A549 (cell line): ENCODE measurements at regions not wholly inside any gene's neighbourhood (a gene's known extent, or its start where the extent isn't known, plus 50 kb on each side); places are given as distances from the start of the nearest gene placed in this dataset.

ENCODE experiments used
- ATAC-seq, 2 experiments: fragments of 200-7000 bp in 1 of 2; fragments of >200 bp in 1 of 2; cut with Nextera tagmentation in 1 of 2; cut with Tn5 transposase in 1 of 2; 3 replicates each; pipeline versions ENCODE4 v1.8.0 to v1.9.1; 2018 to 2020; ENCODE audit warnings: mild to moderate bottlenecking in 1 of 2, moderate library complexity in 1 of 2
- CTCF ChIA-PET: fragments of 300-600 bp; sonication (Branson Sonifier 250); formaldehyde crosslinking; extraction: SDS; loops from one replicate; lab custom pipeline; 2021; ENCODE audit warnings: antibody characterized with exemption, inconsistent platforms; lab: Yijun Ruan, JAX
- POLR2A ChIA-PET: fragments of 350-600 bp; formaldehyde crosslinking; extraction: SDS; loops from one replicate; lab custom pipeline; 2021; ENCODE audit warnings: antibody characterized with exemption, inconsistent platforms; lab: Yijun Ruan, JAX
- DNase-seq, 2 experiments: peaks; one replicate each; pipeline versions ENCODE4 v3.0.0 to v3.0.0-alpha.2; 2011 to 2016; ENCODE audit warnings: low read depth in 1 of 2, low spot score in 1 of 2
- FAIRE-seq: peaks from 2 replicates; lab custom pipeline; 2011; peaks lifted over from hg19 to GRCh38; lab: Jason Lieb, UNC
- H3K27ac ChIP-seq, 2 experiments: fragments of >200 bp; sonication (Bioruptor Twin); formaldehyde crosslinking; 3 replicates each; pipeline ENCODE4 v1.5.1; 2016 to 2017
- H3K4me1 ChIP-seq: fragments of >200 bp; sonication (Bioruptor Twin); formaldehyde crosslinking; 3 replicates; pipeline ENCODE4 v1.6.1; 2016
- H3K4me2 ChIP-seq: fragments of >200 bp; sonication (Bioruptor Twin); formaldehyde crosslinking; 3 replicates; pipeline ENCODE4 v1.6.1; 2016
- H3K4me3 ChIP-seq: fragments of >200 bp; sonication (Bioruptor Twin); formaldehyde crosslinking; 3 replicates; pipeline ENCODE4 v1.5.1; 2016
- H3K9me3 ChIP-seq: fragments of >200 bp; sonication (Bioruptor Twin); formaldehyde crosslinking; 3 replicates; pipeline ENCODE4 v1.6.1; 2016
- BHLHE40 ChIP-seq: IDR thresholded peaks from 2 replicates; pipeline ENCODE4 v1.6.1; 2012; ENCODE audit warnings: low read depth, low read length, inconsistent platforms
- CBX2 ChIP-seq: fragments of 200-600 bp; sonication (generic); IDR thresholded peaks from 2 replicates; pipeline ENCODE4 v1.6.1; 2016; ENCODE audit warnings: low read depth, mild to moderate bottlenecking, borderline replicate concordance
- CBX8 ChIP-seq: fragments of 200-600 bp; sonication (generic); IDR thresholded peaks from 2 replicates; pipeline ENCODE4 v1.6.1; 2016
- EHF ChIP-seq: fragments of 250-450 bp; sonication (Bioruptor Pico); IDR thresholded peaks from 2 replicates; pipeline ENCODE4 v1.5.0; 2020; ENCODE audit warnings: mild to moderate bottlenecking
- EHMT2 ChIP-seq: fragments of 200-600 bp; sonication (generic); IDR thresholded peaks from 2 replicates; pipeline ENCODE4 v1.6.1; 2016; ENCODE audit warnings: antibody characterized with exemption, low read depth, mild to moderate bottlenecking, moderate library complexity
- ESRRA ChIP-seq: fragments of 150-350 bp; IDR thresholded peaks from 2 replicates; pipeline ENCODE4 v1.6.1; 2014; ENCODE audit warnings: mild to moderate bottlenecking, low read length, borderline replicate concordance
- FOSL2 ChIP-seq, 2 experiments: fragments of 450-650 bp in 1 of 2; fragments of >200 bp in 1 of 2; sonication (Bioruptor Twin) in 1 of 2; formaldehyde crosslinking; IDR thresholded peaks; 2 replicates each; pipeline versions ENCODE4 v1.5.0 to v1.6.1; 2016 to 2020; ENCODE audit warnings: mild to moderate bottlenecking in 1 of 2, moderate library complexity in 1 of 2
- GATA3 ChIP-seq: IDR thresholded peaks from 2 replicates; pipeline ENCODE4 v1.6.1; 2012; ENCODE audit warnings: borderline replicate concordance
- HDAC2 ChIP-seq: fragments of 200-600 bp; sonication (generic); IDR thresholded peaks from 2 replicates; pipeline ENCODE4 v1.6.1; 2016
- HOXA7 ChIP-seq: fragments of 250-450 bp; sonication (Bioruptor Pico); IDR thresholded peaks from 2 replicates; pipeline ENCODE4 v1.5.0; 2020; ENCODE audit warnings: mild to moderate bottlenecking, moderate library complexity
- HOXB13 ChIP-seq: fragments of 250-450 bp; sonication (Bioruptor Pico); IDR thresholded peaks from 2 replicates; pipeline ENCODE4 v1.5.0; 2020; ENCODE audit warnings: low read depth, mild to moderate bottlenecking, moderate library complexity
- JUN ChIP-seq, 2 experiments: fragments of >200 bp; sonication (Bioruptor Twin); formaldehyde crosslinking; IDR thresholded peaks; 2 replicates in 1 of 2; 3 replicates in 1 of 2; pipeline ENCODE4 v1.6.1; 2016 to 2017
- JUNB ChIP-seq: fragments of >200 bp; sonication (Bioruptor Twin); formaldehyde crosslinking; IDR thresholded peaks from 2 replicates; pipeline ENCODE4 v1.6.1; 2016
- MAX ChIP-seq: IDR thresholded peaks from 2 replicates; pipeline ENCODE4 v1.6.1; 2012
- NFE2L2 ChIP-seq: fragments of 150-350 bp; conservative IDR thresholded peaks from 2 replicates; pipeline ENCODE4 v1.6.1; 2014; ENCODE audit warnings: low read length
- NPAS2 ChIP-seq: fragments of 250-450 bp; sonication (Bioruptor Pico); IDR thresholded peaks from 2 replicates; pipeline ENCODE4 v1.8.0; 2022; ENCODE audit warnings: mild to moderate bottlenecking, moderate library complexity, borderline replicate concordance
- PHF8 ChIP-seq: fragments of 200-600 bp; sonication (generic); IDR thresholded peaks from 2 replicates; pipeline ENCODE4 v1.6.1; 2016; ENCODE audit warnings: low read depth, mild to moderate bottlenecking, antibody characterized with exemption, moderate library complexity, borderline replicate concordance
- POLR2AphosphoS2 ChIP-seq: conservative IDR thresholded peaks from 2 replicates; pipeline ENCODE4 v1.6.1; 2012; ENCODE audit warnings: low read length, improper control_type of control experiment, inconsistent platforms
- RAD21 ChIP-seq, 2 experiments: fragments of >200 bp in 1 of 2; sonication (Bioruptor Twin) in 1 of 2; formaldehyde crosslinking in 1 of 2; IDR thresholded peaks in 1 of 2; conservative IDR thresholded peaks in 1 of 2; 2 replicates in 1 of 2; 3 replicates in 1 of 2; pipeline ENCODE4 v1.6.1; 2012 to 2018; ENCODE audit warnings: inconsistent platforms in 1 of 2
- RCOR1 ChIP-seq: fragments of 150-350 bp; IDR thresholded peaks from 2 replicates; pipeline ENCODE4 v1.6.1; 2014; ENCODE audit warnings: antibody characterized with exemption, low read length, low read depth
- RFX5 ChIP-seq: fragments of 450-650 bp; IDR thresholded peaks from 2 replicates; pipeline ENCODE4 v1.7.1; 2014; ENCODE audit warnings: antibody characterized with exemption, mild to moderate bottlenecking, moderate library complexity
- TFCP2L1 ChIP-seq: fragments of 250-450 bp; sonication (Bioruptor Pico); IDR thresholded peaks from 2 replicates; pipeline ENCODE4 v1.5.0; 2021; ENCODE audit warnings: mild to moderate bottlenecking
- WGBS: methylation state at CpG from one replicate; pipeline ENCODE4 v1.1.6; 2017; ENCODE audit errors: missing lambda C conversion rate; 5-methylcytosine and 5-hydroxymethylcytosine counted together
- TF ChIP-seq, protein P1 (sequence below): fragments of 450-650 bp; IDR thresholded peaks from 2 replicates; pipeline ENCODE4 v1.6.1; 2014; ENCODE audit warnings: antibody characterized with exemption
- TF ChIP-seq, protein P2 (sequence below): fragments of 250-450 bp; sonication (Bioruptor Pico); IDR thresholded peaks from 2 replicates; pipeline ENCODE4 v1.5.0; 2020; ENCODE audit warnings: low read depth, mild to moderate bottlenecking, moderate library complexity
- TF ChIP-seq, protein P3 (sequence below): fragments of 150-350 bp; IDR thresholded peaks from 2 replicates; pipeline ENCODE4 v1.6.1; 2014; ENCODE audit warnings: low read depth, mild to moderate bottlenecking, low read length
- TF ChIP-seq, protein P4 (sequence below): IDR thresholded peaks from 2 replicates; pipeline ENCODE4 v1.6.1; 2012
- TF ChIP-seq, protein P5 (sequence below): fragments of >200 bp; sonication (Bioruptor Twin); formaldehyde crosslinking; IDR thresholded peaks from 3 replicates; pipeline ENCODE4 v1.5.1; 2016

- 68% methylated on average over 3 of the region's 3 CpGs for WGBS
- CTCF ChIA-PET: no interaction called here
- DNase-seq (no peak), ATAC-seq (no peak), FAIRE-seq (no peak)
- H3K27ac ChIP-seq: no peak overlapping the region
- no peak overlapping the region for H3K4me3 ChIP-seq
- no peaks in the 10 kb centered on the region for H3K4me1 ChIP-seq
- no peak for TF ChIP-seq EHMT2
- TF ChIP-seq EHF: no peak
- TF ChIP-seq, protein P1, sequence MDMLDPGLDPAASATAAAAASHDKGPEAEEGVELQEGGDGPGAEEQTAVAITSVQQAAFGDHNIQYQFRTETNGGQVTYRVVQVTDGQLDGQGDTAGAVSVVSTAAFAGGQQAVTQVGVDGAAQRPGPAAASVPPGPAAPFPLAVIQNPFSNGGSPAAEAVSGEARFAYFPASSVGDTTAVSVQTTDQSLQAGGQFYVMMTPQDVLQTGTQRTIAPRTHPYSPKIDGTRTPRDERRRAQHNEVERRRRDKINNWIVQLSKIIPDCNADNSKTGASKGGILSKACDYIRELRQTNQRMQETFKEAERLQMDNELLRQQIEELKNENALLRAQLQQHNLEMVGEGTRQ: no peak
- TF ChIP-seq JUN (IDR thresholded peaks at IDR 0.05): no peak
- TF ChIP-seq TFCP2L1 (CRISPR knock-in tag): no peak
- no peak for TF ChIP-seq HOXB13
- TF ChIP-seq, protein P2, sequence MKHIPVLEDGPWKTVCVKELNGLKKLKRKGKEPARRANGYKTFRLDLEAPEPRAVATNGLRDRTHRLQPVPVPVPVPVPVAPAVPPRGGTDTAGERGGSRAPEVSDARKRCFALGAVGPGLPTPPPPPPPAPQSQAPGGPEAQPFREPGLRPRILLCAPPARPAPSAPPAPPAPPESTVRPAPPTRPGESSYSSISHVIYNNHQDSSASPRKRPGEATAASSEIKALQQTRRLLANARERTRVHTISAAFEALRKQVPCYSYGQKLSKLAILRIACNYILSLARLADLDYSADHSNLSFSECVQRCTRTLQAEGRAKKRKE (CRISPR knock-in tag): no peak
- TF ChIP-seq, protein P3, sequence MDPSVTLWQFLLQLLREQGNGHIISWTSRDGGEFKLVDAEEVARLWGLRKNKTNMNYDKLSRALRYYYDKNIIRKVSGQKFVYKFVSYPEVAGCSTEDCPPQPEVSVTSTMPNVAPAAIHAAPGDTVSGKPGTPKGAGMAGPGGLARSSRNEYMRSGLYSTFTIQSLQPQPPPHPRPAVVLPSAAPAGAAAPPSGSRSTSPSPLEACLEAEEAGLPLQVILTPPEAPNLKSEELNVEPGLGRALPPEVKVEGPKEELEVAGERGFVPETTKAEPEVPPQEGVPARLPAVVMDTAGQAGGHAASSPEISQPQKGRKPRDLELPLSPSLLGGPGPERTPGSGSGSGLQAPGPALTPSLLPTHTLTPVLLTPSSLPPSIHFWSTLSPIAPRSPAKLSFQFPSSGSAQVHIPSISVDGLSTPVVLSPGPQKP: no peak
- TF ChIP-seq, protein P4, sequence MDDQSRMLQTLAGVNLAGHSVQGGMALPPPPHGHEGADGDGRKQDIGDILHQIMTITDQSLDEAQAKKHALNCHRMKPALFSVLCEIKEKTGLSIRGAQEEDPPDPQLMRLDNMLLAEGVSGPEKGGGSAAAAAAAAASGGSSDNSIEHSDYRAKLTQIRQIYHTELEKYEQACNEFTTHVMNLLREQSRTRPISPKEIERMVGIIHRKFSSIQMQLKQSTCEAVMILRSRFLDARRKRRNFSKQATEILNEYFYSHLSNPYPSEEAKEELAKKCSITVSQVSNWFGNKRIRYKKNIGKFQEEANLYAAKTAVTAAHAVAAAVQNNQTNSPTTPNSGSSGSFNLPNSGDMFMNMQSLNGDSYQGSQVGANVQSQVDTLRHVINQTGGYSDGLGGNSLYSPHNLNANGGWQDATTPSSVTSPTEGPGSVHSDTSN: no peak
- no peak for TF ChIP-seq PHF8
- no peak for TF ChIP-seq NFE2L2
- no peak for TF ChIP-seq NPAS2
- TF ChIP-seq POLR2AphosphoS2: no peak
- POLR2A ChIA-PET: no interaction called here
- no peak overlapping the region for H3K4me2 ChIP-seq
- no peaks in the 10 kb centered on the region for H3K9me3 ChIP-seq
Observed at GRCh38 chr5:23319901-23320300, 187.5 kb upstream of the PRDM9 start.

DNA sequence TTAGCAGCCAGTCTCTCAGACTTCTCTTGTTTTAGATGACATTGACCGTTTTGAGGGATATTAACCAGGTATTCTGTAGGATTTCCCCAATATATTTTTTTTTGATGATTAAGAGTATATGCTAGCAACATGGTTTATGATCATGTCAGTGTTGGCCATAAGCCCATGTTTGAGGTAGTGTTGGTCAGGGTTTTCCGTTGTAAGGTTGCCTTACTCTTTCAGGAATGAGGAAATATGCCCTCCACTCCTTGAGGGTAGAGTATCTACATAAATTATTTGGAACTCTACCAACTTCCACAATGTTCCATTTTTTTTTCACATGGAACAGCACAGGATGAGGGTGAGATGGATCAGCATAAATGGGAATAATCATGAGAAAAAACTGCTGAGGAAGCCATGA lies 188.4 kb upstream of the PRDM9 start:
- no peak for TF ChIP-seq RFX5
- no peak for TF ChIP-seq CBX2
- no peak for TF ChIP-seq HDAC2
- TF ChIP-seq JUNB: no peak
- TF ChIP-seq RAD21 (conservative IDR thresholded peaks at IDR 0.05 in 1 of 2, IDR thresholded peaks at IDR 0.05 in 1 of 2): no peak
- no peak for TF ChIP-seq MAX
- TF ChIP-seq NPAS2: no peak
- TF ChIP-seq FOSL2 (IDR thresholded peaks at IDR 0.05): no peak
- TF ChIP-seq FOSL2 (CRISPR knock-in tag; IDR thresholded peaks at IDR 0.05): no peak
- no peak for TF ChIP-seq EHMT2
- TF ChIP-seq, all 56 proteins: peak for 0
- ChIA-PET POLR2A (no interaction called here), CTCF (no interaction called here)
- 23% methylated on average over 2 of the region's 2 CpGs for WGBS
- Histone ChIP-seq H3K27ac (no peak overlapping the region), H3K4me3 (no peak overlapping the region), H3K9me3 (no peaks in the 10 kb centered on the region), H3K4me1 (no peaks in the 10 kb centered on the region), H3K4me2 (no peak overlapping the region)
- no peak for FAIRE-seq
- ATAC-seq: no peak
- no peak for DNase-seq

GRCh38 chr5:23318166-23318565 lies 189.2 kb upstream of the PRDM9 start:
- no peak for DNase-seq
- no peaks in the 10 kb centered on the region for H3K9me3 ChIP-seq
- H3K4me3 ChIP-seq: no peak overlapping the region
- 37% methylated on average over 1 of the region's 1 CpG for WGBS
- no peak overlapping the region for H3K27ac ChIP-seq
- no peak for ATAC-seq
- no peaks in the 10 kb centered on the region for H3K4me1 ChIP-seq
- ChIA-PET POLR2A (no interaction called here), CTCF (no interaction called here)
- no peak overlapping the region for H3K4me2 ChIP-seq
- FAIRE-seq: no peak
- no peak for TF ChIP-seq GATA3
- TF ChIP-seq, protein P5, sequence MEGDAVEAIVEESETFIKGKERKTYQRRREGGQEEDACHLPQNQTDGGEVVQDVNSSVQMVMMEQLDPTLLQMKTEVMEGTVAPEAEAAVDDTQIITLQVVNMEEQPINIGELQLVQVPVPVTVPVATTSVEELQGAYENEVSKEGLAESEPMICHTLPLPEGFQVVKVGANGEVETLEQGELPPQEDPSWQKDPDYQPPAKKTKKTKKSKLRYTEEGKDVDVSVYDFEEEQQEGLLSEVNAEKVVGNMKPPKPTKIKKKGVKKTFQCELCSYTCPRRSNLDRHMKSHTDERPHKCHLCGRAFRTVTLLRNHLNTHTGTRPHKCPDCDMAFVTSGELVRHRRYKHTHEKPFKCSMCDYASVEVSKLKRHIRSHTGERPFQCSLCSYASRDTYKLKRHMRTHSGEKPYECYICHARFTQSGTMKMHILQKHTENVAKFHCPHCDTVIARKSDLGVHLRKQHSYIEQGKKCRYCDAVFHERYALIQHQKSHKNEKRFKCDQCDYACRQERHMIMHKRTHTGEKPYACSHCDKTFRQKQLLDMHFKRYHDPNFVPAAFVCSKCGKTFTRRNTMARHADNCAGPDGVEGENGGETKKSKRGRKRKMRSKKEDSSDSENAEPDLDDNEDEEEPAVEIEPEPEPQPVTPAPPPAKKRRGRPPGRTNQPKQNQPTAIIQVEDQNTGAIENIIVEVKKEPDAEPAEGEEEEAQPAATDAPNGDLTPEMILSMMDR: no peak
- no peak for TF ChIP-seq ESRRA
- no peak for TF ChIP-seq CBX2
- no peak for TF ChIP-seq BHLHE40
- TF ChIP-seq JUNB: no peak
- no peak for TF ChIP-seq MAX
- no peak for TF ChIP-seq CBX8
- TF ChIP-seq, protein P2 (CRISPR knock-in tag): no peak
- no peak for TF ChIP-seq PHF8
- no peak for TF ChIP-seq HDAC2
- no peak for TF ChIP-seq RCOR1
- TF ChIP-seq HOXA7 (CRISPR knock-in tag): no peak
